LNCAP (cell line): ENCODE measurements at regions not wholly inside any gene's neighbourhood (a gene's known extent, or its start where the extent isn't known, plus 50 kb on each side); places are given as distances from the start of the nearest gene placed in this dataset.

Source experiments
- TF ChIP-seq, protein P1 (sequence below): fragments of 450-650 bp; IDR thresholded peaks from 2 replicates; pipeline ENCODE4 v1.5.1; 2017; ENCODE audit warnings: mild to moderate bottlenecking

DNA sequence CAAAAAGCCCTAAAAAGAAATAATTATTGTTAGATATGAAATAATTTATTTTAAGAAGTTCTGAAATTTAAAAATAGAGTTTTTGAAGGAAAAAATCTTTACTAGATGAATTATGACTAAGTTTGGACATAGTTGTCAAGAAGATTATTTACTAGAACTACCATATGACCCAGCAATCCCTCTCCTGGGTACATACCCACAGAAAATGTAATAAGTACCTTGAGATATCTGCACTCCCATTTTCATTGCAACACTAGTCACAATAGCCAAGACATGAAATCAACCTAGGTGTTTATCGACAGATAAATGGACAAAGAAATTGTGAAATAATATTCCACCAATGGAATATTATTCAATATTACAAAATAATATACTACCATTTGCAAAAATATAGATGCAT is 109.9 kb downstream of the PDHA2 start:
- TF ChIP-seq, protein P1, sequence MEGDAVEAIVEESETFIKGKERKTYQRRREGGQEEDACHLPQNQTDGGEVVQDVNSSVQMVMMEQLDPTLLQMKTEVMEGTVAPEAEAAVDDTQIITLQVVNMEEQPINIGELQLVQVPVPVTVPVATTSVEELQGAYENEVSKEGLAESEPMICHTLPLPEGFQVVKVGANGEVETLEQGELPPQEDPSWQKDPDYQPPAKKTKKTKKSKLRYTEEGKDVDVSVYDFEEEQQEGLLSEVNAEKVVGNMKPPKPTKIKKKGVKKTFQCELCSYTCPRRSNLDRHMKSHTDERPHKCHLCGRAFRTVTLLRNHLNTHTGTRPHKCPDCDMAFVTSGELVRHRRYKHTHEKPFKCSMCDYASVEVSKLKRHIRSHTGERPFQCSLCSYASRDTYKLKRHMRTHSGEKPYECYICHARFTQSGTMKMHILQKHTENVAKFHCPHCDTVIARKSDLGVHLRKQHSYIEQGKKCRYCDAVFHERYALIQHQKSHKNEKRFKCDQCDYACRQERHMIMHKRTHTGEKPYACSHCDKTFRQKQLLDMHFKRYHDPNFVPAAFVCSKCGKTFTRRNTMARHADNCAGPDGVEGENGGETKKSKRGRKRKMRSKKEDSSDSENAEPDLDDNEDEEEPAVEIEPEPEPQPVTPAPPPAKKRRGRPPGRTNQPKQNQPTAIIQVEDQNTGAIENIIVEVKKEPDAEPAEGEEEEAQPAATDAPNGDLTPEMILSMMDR: no peak

DNA sequence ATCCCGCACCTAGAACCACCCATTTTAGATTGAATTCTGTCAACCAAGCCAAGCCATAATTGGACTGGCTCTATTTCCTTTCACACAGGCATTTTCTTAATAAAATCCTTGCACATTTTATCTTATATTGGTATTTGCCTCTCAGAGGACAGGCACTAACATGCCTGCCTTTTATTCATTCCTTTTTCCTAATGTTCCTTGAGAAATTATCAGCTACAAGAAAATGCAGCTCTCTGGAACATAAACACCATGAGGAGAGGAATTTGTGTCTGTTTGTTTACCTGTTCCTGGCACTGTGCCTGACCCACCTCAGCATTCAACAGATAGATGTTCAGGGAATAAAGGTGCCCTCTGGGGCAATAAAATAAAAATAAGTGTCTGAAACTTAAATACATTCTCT is 116.2 kb downstream of the PDHA2 start:
- TF ChIP-seq, protein P1: no peak

DNA sequence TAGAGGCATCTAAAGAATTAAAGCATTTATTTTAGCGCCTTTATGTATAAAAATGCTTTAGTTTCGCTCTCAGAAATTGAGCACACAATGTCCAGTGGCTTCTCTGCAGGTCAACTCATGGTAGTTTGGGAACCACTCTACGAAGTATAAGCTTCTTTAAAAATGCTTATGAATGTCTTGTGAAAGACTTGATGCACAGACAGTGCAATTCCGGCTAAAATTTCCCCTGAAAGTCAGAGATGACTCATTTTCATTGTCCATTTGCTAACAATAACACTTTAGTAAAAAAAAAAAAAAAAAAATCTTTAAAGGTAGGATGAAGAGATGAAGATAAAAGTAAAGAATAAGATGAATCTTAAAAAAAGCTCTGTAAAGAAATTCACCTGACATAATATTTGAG is 117.2 kb downstream of the PDHA2 start:
- TF ChIP-seq, protein P1: no peak

DNA sequence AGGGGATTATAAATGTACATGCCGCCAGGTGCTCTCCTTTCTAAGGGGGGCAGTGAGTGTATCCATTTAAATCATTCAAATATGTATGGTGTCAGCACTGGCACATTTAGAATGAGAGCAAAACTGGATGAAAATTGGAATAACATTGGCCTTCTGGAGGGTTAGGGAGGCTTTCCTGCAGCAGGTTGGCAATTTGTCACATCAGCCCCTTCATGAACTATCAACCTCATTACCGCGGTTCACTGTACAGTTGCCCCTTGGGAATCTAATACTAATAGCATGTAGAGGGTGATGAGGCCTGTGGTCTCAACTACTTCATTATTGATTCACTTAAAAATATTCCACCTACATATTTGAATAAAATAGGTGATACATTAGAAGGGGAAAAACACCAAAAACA is 117.9 kb downstream of the PDHA2 start:
- TF ChIP-seq, protein P1: no peak

DNA sequence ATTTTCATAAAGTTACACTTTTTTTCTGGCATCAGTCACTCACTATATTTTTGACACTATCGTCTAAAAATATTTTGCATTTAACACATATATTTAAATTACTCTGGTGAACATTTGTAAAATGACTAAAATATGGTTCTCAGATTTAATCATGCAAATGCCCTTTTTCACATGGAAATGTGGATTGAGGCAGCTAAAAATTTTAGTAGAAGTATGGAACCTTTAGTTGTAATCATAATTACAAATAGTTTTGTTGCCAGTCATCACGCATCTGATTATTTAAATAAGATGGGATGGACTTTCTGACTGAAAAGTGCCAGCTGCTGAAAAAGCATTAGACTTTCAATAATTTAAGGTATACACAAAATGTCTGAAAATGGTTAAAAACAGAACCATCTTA is 119.3 kb downstream of the PDHA2 start:
- TF ChIP-seq, protein P1: no peak

DNA sequence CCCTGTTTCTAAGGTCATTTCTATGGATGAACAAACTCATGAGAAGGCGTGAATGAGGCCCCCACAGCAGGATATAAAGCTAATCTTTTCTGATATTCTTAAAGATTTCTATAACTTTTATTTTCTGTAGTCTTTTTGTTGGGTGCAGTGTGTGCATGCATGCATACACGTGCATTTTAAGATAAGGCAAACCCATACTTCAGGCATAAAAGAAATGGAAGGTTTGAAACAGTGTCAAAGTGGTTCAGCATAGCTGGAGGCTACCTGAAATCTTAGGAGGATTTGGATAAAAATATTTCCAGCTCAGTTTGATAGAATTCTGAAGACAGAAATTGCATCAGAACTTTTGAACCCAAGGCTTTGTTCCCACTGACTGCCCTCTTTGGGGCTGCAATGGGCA is 119.7 kb downstream of the PDHA2 start:
- TF ChIP-seq, protein P1: no peak

DNA sequence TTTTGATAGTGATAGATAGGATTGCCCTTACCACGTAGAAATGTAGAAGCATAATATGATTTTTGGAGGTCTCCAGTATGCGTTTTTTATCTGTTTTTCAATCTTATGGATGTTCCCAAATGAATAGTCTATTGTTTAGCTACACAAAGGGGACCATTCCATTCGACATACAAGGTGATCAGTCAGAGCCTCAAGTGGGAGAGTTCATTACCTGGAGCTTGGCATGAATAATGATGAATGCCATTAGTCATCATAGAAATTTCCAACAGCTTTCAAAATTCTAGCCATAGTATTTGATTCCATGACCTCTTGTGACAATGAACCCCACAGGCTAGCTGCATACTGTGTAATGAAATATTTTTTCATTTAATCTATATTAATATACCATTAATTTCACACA is 123.6 kb downstream of the PDHA2 start:
- TF ChIP-seq, protein P1: no peak

DNA sequence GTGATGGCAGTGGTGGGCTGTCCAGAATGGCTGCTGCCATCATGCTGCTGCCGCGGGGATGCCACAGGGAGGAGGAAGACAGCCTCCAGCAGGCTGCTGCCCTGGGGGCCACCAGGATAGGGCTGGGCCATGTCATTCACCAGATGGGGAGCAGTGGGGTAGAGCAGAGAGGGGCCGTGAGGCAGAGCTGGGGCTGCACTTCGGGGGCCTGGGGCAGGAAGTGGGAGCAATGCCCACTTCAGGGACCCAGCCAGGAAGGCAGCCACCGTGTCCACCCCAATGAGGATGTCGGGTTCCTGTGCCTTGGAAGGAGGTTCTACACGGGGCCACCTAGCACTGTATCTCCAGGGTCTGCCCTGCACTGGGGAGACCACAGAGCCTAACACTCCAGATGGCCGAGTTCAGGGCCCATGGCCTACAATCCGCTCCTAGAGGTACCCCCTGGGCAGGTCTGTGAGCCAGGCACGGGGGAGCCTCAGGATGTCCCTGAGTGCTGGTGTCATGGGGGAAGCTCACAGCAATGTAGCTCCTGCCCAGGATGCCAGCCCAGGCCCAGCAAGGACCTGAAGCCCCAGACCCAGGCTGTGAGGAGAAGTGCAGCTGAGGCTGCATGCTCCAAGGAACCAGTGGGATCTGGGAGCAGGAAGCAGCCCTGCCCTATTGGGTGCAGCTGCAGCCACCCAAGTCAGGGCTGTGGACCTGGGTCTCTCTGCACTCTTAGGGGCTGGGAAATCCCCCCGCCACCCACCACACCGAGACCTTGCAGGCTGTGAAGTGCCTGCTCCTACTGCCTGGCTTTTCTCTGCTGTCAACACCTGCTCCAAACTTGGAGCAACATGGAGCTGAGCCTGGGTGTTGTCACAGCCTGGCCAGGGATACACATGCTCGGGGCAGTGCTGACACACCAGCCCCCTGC is 140.3 kb downstream of the PDHA2 start:
- TF ChIP-seq, protein P1: no peak
